ENCODE measurements at regions not wholly inside any gene's neighbourhood (a gene's known extent, or its start where the extent isn't known, plus 50 kb on each side); places are given as distances from the start of the nearest gene placed in this dataset.
A peak's percentile ranks its signal among the peaks of the same experiment; 100 is the strongest.

GRCh38 chr9:115492869-115493268 is 374.9 kb upstream of the TNC start:
- no peaks in the 10 kb centered on the region for H3K9me2 ChIP-seq (replicated peaks; ENCODE audit: insufficient read depth)
- no peak for TF ChIP-seq CTCF (IDR thresholded peaks at IDR 0.05; ENCODE audit: poor library complexity)
- TF ChIP-seq EZH2 (IDR thresholded peaks at IDR 0.05; ENCODE audit: borderline replicate concordance): no peak
- no peak for TF ChIP-seq EZH2phosphoT487 (IDR thresholded peaks at IDR 0.05; ENCODE audit: low read depth, severe bottlenecking, unreplicated experiment)
- H3K79me2 ChIP-seq: no peaks in the 10 kb centered on the region
- no peaks in the 10 kb centered on the region for H3K27me3 ChIP-seq
- no peak overlapping the region for H3K4me3 ChIP-seq
- no peaks in the 10 kb centered on the region for H3K9me3 ChIP-seq (ENCODE audit: low read depth)
- H3K4me2 ChIP-seq: no peak overlapping the region
- DNase-seq (ENCODE audit: low spot score): no peak
- peaks cover 14% of the 10 kb centered on the region for H3K4me1 ChIP-seq (ENCODE audit: insufficient read depth)
- H3K27ac ChIP-seq: no peak overlapping the region
- no peak overlapping the region for H2AFZ ChIP-seq
- no peaks in the 10 kb centered on the region for H3K36me3 ChIP-seq (replicated peaks; ENCODE audit: insufficient read depth, low read depth)
- no peaks in the 10 kb centered on the region for H4K20me1 ChIP-seq (ENCODE audit: insufficient read depth, poor library complexity, severe bottlenecking)

GRCh38 chr9:115494393-115494792 is 376.4 kb upstream of the TNC start:
- H3K27me3 ChIP-seq: no peaks in the 10 kb centered on the region

GRCh38 chr9:115495052-115495635 is 377.2 kb upstream of the TNC start:
- Histone ChIP-seq H3K79me2 (no peaks in the 10 kb centered on the region), H3K27me3 (no peaks in the 10 kb centered on the region), H4K20me1 (ENCODE audit: insufficient read depth, poor library complexity, severe bottlenecking) (no peaks in the 10 kb centered on the region), H3K4me1 (ENCODE audit: insufficient read depth) (peaks cover 14% of the 10 kb centered on the region), H3K9me2 (replicated peaks; ENCODE audit: insufficient read depth) (no peaks in the 10 kb centered on the region), H3K27ac (peak overlapping the region; percentile 10), H3K4me2 (peak overlapping the region; percentile 19), H3K9me3 (ENCODE audit: low read depth) (no peaks in the 10 kb centered on the region), H2AFZ (no peak overlapping the region), H3K4me3 (no peak overlapping the region), H3K36me3 (replicated peaks; ENCODE audit: insufficient read depth, low read depth) (no peaks in the 10 kb centered on the region)
- TF ChIP-seq EZH2phosphoT487 (IDR thresholded peaks at IDR 0.05; ENCODE audit: low read depth, severe bottlenecking, unreplicated experiment) (no peak), CTCF (IDR thresholded peaks at IDR 0.05; ENCODE audit: poor library complexity) (no peak), EZH2 (IDR thresholded peaks at IDR 0.05; ENCODE audit: borderline replicate concordance) (no peak)
- WGBS (ENCODE audit: low lambda C conversion rate, missing lambda C conversion rate): 14% methylated on average over 6 of the region's 6 CpGs
- DNase-seq (ENCODE audit: low spot score): peak; percentile 38

More at GRCh38 chr9:115494393-115494792, 376.4 kb upstream of the TNC start:
- TF ChIP-seq CTCF (IDR thresholded peaks at IDR 0.05; ENCODE audit: poor library complexity) (no peak), EZH2 (IDR thresholded peaks at IDR 0.05; ENCODE audit: borderline replicate concordance) (no peak), EZH2phosphoT487 (IDR thresholded peaks at IDR 0.05; ENCODE audit: low read depth, severe bottlenecking, unreplicated experiment) (no peak)
- Histone ChIP-seq H3K9me2 (replicated peaks; ENCODE audit: insufficient read depth) (no peaks in the 10 kb centered on the region), H3K79me2 (no peaks in the 10 kb centered on the region), H3K27ac (peak overlapping the region; percentile 8), H3K4me3 (no peak overlapping the region), H3K36me3 (replicated peaks; ENCODE audit: insufficient read depth, low read depth) (no peaks in the 10 kb centered on the region), H4K20me1 (ENCODE audit: insufficient read depth, poor library complexity, severe bottlenecking) (no peaks in the 10 kb centered on the region), H3K4me1 (ENCODE audit: insufficient read depth) (peaks cover 14% of the 10 kb centered on the region), H2AFZ (no peak overlapping the region), H3K9me3 (ENCODE audit: low read depth) (no peaks in the 10 kb centered on the region), H3K4me2 (peak overlapping the region; percentile 15)
- 74% methylated on average over 1 of the region's 1 CpG for WGBS (ENCODE audit: low lambda C conversion rate, missing lambda C conversion rate)
- DNase-seq (ENCODE audit: low spot score): no peak

- Histone ChIP-seq H3K27ac (peak overlapping the region; percentile 10), H3K9me3 (ENCODE audit: low read depth) (no peaks in the 10 kb centered on the region), H3K27me3 (no peaks in the 10 kb centered on the region), H2AFZ (no peak overlapping the region), H3K79me2 (no peaks in the 10 kb centered on the region), H3K4me1 (ENCODE audit: insufficient read depth) (peaks cover 14% of the 10 kb centered on the region), H3K9me2 (replicated peaks; ENCODE audit: insufficient read depth) (no peaks in the 10 kb centered on the region), H4K20me1 (ENCODE audit: insufficient read depth, poor library complexity, severe bottlenecking) (no peaks in the 10 kb centered on the region), H3K36me3 (replicated peaks; ENCODE audit: insufficient read depth, low read depth) (no peaks in the 10 kb centered on the region), H3K4me2 (peak overlapping the region; percentile 19), H3K4me3 (no peak overlapping the region)
- TF ChIP-seq EZH2phosphoT487 (IDR thresholded peaks at IDR 0.05; ENCODE audit: low read depth, severe bottlenecking, unreplicated experiment): no peak
- no peak for TF ChIP-seq CTCF (IDR thresholded peaks at IDR 0.05; ENCODE audit: poor library complexity)
- no peak for DNase-seq (ENCODE audit: low spot score)
Measured at GRCh38 chr9:115495836-115496235, 377.9 kb upstream of the TNC start.
